Left ventricle myocardium superior (tissue), 1 donor: ENCODE measurements at regions not wholly inside any gene's neighbourhood (a gene's known extent, or its start where the extent isn't known, plus 50 kb on each side); places are given as distances from the start of the nearest gene placed in this dataset.

Experiments
- ATAC-seq: fragments of 200-7000 bp; cut with Tn5 transposase; one replicate; pipeline ENCODE4 v1.9.1; 2020; ENCODE audit warnings: mild to moderate bottlenecking, moderate library complexity
- DNase-seq: peaks from one replicate; pipeline ENCODE4 v3.0.0-alpha.2; 2020
- intact Hi-C: fragments of 100-400 bp; cut with micrococcal nuclease; formaldehyde crosslinking; loops from one replicate; pipeline ENCODE4 v1.11.0; 2022
- donor health status: DM: no; HTN: yes; CAD: no; lungs with severe emphysema.

GRCh38 chr13:111411151-111411858 lies 90.9 kb downstream of the TEX29 start:
- ATAC-seq = no peak
- no peak for DNase-seq
- intact Hi-C loops = no loop called here

GRCh38 chr13:111411919-111412650 lies 91.6 kb downstream of the TEX29 start:
- DNase-seq (no peak), ATAC-seq (no peak)
- intact Hi-C loops = no loop called here

- ATAC-seq = no peak
- intact Hi-C loops = no loop called here
- DNase-seq = no peak
Observed at GRCh38 chr13:111413407-111414187, 93.2 kb downstream of the TEX29 start.

- no peak for DNase-seq
- intact Hi-C loops = no loop called here
- no peak for ATAC-seq
Observed at GRCh38 chr13:111414341-111414740, 93.9 kb downstream of the TEX29 start.

- ATAC-seq (no peak), DNase-seq (no peak)
- intact Hi-C loops = no loop called here
Observed at GRCh38 chr13:111415246-111415645, 94.8 kb downstream of the TEX29 start.

GRCh38 chr13:111415765-111416164 lies 95.3 kb downstream of the TEX29 start:
- intact Hi-C loops = no loop called here
- ATAC-seq (no peak), DNase-seq (no peak)

- no peak for ATAC-seq
Observed at GRCh38 chr13:111418101-111418500, 97.7 kb downstream of the TEX29 start.

GRCh38 chr13:111420113-111420876 lies 99.9 kb downstream of the TEX29 start:
- DNase-seq (no peak), ATAC-seq (no peak)
- intact Hi-C loops = no loop called here

More at GRCh38 chr13:111418101-111418500, 97.7 kb downstream of the TEX29 start:
- intact Hi-C loops = no loop called here
- DNase-seq = no peak

GRCh38 chr13:111421216-111421615 lies 100.8 kb downstream of the TEX29 start:
- DNase-seq = no peak
- intact Hi-C loops = no loop called here
- no peak for ATAC-seq

GRCh38 chr13:111422348-111422747 lies 101.9 kb downstream of the TEX29 start:
- ATAC-seq (no peak), DNase-seq (no peak)
- intact Hi-C loops = no loop called here

- no peak for DNase-seq
- no peak for ATAC-seq
- intact Hi-C loops = no loop called here
Observed at GRCh38 chr13:111423168-111423785, 102.8 kb downstream of the TEX29 start.

- intact Hi-C loops = no loop called here
- no peak for DNase-seq
- no peak for ATAC-seq
Observed at GRCh38 chr13:111424134-111424533, 103.7 kb downstream of the TEX29 start.

GRCh38 chr13:111425326-111425725 lies 104.9 kb downstream of the TEX29 start:
- intact Hi-C loops = no loop called here
- no peak for DNase-seq
- no peak for ATAC-seq

- intact Hi-C loops = no loop called here
- ATAC-seq (peak; percentile 39), DNase-seq (no peak)
Observed at GRCh38 chr13:111429064-111429558, 108.7 kb downstream of the TEX29 start.

- no peak for DNase-seq
- intact Hi-C loops = no loop called here
- ATAC-seq = no peak
Observed at GRCh38 chr13:111431206-111431605, 110.8 kb downstream of the TEX29 start.

GRCh38 chr13:111434578-111435159 lies 114.2 kb downstream of the TEX29 start:
- DNase-seq = no peak
- intact Hi-C loops = no loop called here
- no peak for ATAC-seq

GRCh38 chr13:111436446-111436845 lies 116.0 kb downstream of the TEX29 start:
- intact Hi-C loops = no loop called here
- DNase-seq = no peak
- no peak for ATAC-seq

GRCh38 chr13:111437417-111437816 lies 117.0 kb downstream of the TEX29 start:
- no peak for ATAC-seq
- intact Hi-C loops = no loop called here
- DNase-seq = no peak
